ENCODE measurements at regions not wholly inside any gene's neighbourhood (a gene's known extent, or its start where the extent isn't known, plus 50 kb on each side); places are given as distances from the start of the nearest gene placed in this dataset.
"Not testable (repeated sequence)": the region's sequence is repeated elsewhere in the genome, so short reads cannot be mapped to it uniquely, and the experiment has no call there.

- no peak overlapping the region for H3K4me3 ChIP-seq
- peaks cover 0 to 14% (median 13%) of the 10 kb centered on the region in 10 experiments; a peak in 15 of 20 replicates for H3K4me1 ChIP-seq
- no peaks in the 10 kb centered on the region for H4K20me1 ChIP-seq
- no peak for TF ChIP-seq Cebpa-rat (IDR thresholded peaks at IDR 0.05)
- H3K27ac ChIP-seq = no peak overlapping the region
- H3K27me3 ChIP-seq = no peaks in the 10 kb centered on the region
- H3K4me2 ChIP-seq = peak overlapping the region in 7 of 11 experiments; percentile 1 to 67 (median 53); a peak in 9 of 22 replicates
- peaks cover 15 to 25% (median 18%) of the 10 kb centered on the region in 11 experiments for H3K9me3 ChIP-seq (replicated peaks in 1 of 11)
- no peaks in the 10 kb centered on the region for H3K36me3 ChIP-seq
- no peak overlapping the region for H3K9ac ChIP-seq
Measured at GRCh38 chr2:242065426-242065825, 195.9 kb downstream of the RTP5 start.

GRCh38 chr2:242069018-242069417 is 199.5 kb downstream of the RTP5 start:
- Histone ChIP-seq H3K4me2 (no peak overlapping the region), H3K9ac (no peak overlapping the region), H3K4me1 (peaks cover 0 to 31% (median 13%) of the 10 kb centered on the region in 10 experiments; a peak in 15 of 20 replicates), H3K4me3 (no peak overlapping the region), H3K36me3 (no peaks in the 10 kb centered on the region), H3K27ac (no peak overlapping the region), H3K9me3 (replicated peaks in 1 of 11) (no peaks in the 10 kb centered on the region), H3K27me3 (no peaks in the 10 kb centered on the region), H4K20me1 (no peaks in the 10 kb centered on the region)
- no peak for TF ChIP-seq Cebpa-rat (IDR thresholded peaks at IDR 0.05)

GRCh38 chr2:242069938-242070395 is 200.4 kb downstream of the RTP5 start:
- not testable (repeated sequence) for H4K20me1 ChIP-seq; H3K4me2 ChIP-seq; H3K27me3 ChIP-seq; H3K4me3 ChIP-seq; H3K9me3 ChIP-seq (replicated peaks in 1 of 11); H3K9ac ChIP-seq; H3K27ac ChIP-seq; H3K36me3 ChIP-seq
- H3K4me1 ChIP-seq = peaks cover 0 to 31% (median 11%) of the 10 kb centered on the region in 10 experiments; a peak in 15 of 20 replicates

GRCh38 chr2:242070726-242071125 is 201.2 kb downstream of the RTP5 start:
- not testable (repeated sequence) for H3K27ac ChIP-seq; H3K4me3 ChIP-seq; H3K9ac ChIP-seq; H3K36me3 ChIP-seq; H4K20me1 ChIP-seq; H3K9me3 ChIP-seq (replicated peaks in 1 of 11); H3K27me3 ChIP-seq
- Histone ChIP-seq H3K4me2 (0 out of 22 replicates have a peak overlapping the region, but pooled peaks of 1 of the 11 experiments have one; percentile 10), H3K4me1 (peaks cover 0 to 31% (median 11%) of the 10 kb centered on the region in 10 experiments; a peak in 13 of 20 replicates)

GRCh38 chr2:242071377-242071776 is 201.8 kb downstream of the RTP5 start:
- H3K4me1 ChIP-seq = peaks cover 0 to 38% (median 12%) of the 10 kb centered on the region in 10 experiments; a peak in 14 of 20 replicates
- not testable (repeated sequence) for H3K27me3 ChIP-seq; H3K27ac ChIP-seq; H3K4me2 ChIP-seq; H3K9me3 ChIP-seq (replicated peaks in 1 of 11); H3K4me3 ChIP-seq; H3K36me3 ChIP-seq; H4K20me1 ChIP-seq; H3K9ac ChIP-seq

- H3K4me2 ChIP-seq = peak overlapping the region in 1 of 11 experiments; percentile 6; a peak in 1 of 22 replicates
- not testable (repeated sequence) for H4K20me1 ChIP-seq; H3K4me3 ChIP-seq; H3K36me3 ChIP-seq; H3K9ac ChIP-seq; H3K9me3 ChIP-seq (replicated peaks in 1 of 11); H3K27me3 ChIP-seq; H3K27ac ChIP-seq
- peaks cover 0 to 40% (median 12%) of the 10 kb centered on the region in 10 experiments; a peak in 14 of 20 replicates for H3K4me1 ChIP-seq
Measured at GRCh38 chr2:242071936-242072335, 202.4 kb downstream of the RTP5 start.

GRCh38 chr2:242075168-242075567 is 205.6 kb downstream of the RTP5 start:
- Histone ChIP-seq H3K4me1 (peaks cover 0 to 40% (median 12%) of the 10 kb centered on the region in 10 experiments; a peak in 15 of 20 replicates), H3K4me2 (peak overlapping the region in 8 of 11 experiments; percentile 11 to 59 (median 34); a peak in 15 of 22 replicates), H3K27ac (no peak overlapping the region), H3K27me3 (no peaks in the 10 kb centered on the region), H3K4me3 (no peak overlapping the region), H3K9me3 (replicated peaks in 1 of 11) (no peaks in the 10 kb centered on the region), H4K20me1 (no peaks in the 10 kb centered on the region), H3K36me3 (no peaks in the 10 kb centered on the region), H3K9ac (no peak overlapping the region)
- TF ChIP-seq Cebpa-rat (IDR thresholded peaks at IDR 0.05) = no peak

- no peak for TF ChIP-seq Cebpa-rat (IDR thresholded peaks at IDR 0.05)
- Histone ChIP-seq H3K9me3 (replicated peaks in 1 of 11) (no peaks in the 10 kb centered on the region), H3K27me3 (no peaks in the 10 kb centered on the region), H4K20me1 (no peaks in the 10 kb centered on the region), H3K4me1 (peaks cover 0 to 38% (median 12%) of the 10 kb centered on the region in 10 experiments; a peak in 15 of 20 replicates), H3K27ac (no peak overlapping the region), H3K9ac (no peak overlapping the region), H3K4me3 (no peak overlapping the region), H3K4me2 (peak overlapping the region in 7 of 11 experiments; percentile 22 to 59 (median 35); a peak in 11 of 22 replicates), H3K36me3 (no peaks in the 10 kb centered on the region)
Measured at GRCh38 chr2:242075696-242076095, 206.2 kb downstream of the RTP5 start.

GRCh38 chr2:242076184-242076583 is 206.7 kb downstream of the RTP5 start:
- H3K4me2 ChIP-seq = peak overlapping the region in 4 of 11 experiments; percentile 7 to 52 (median 39); a peak in 8 of 22 replicates
- H3K4me3 ChIP-seq; H3K27ac ChIP-seq; H3K9me3 ChIP-seq (replicated peaks in 1 of 11); H3K36me3 ChIP-seq; H3K27me3 ChIP-seq; H4K20me1 ChIP-seq; H3K9ac ChIP-seq: not testable (repeated sequence)
- H3K4me1 ChIP-seq = peaks cover 0 to 36% (median 12%) of the 10 kb centered on the region in 10 experiments; a peak in 15 of 20 replicates

GRCh38 chr2:242078426-242078825 is 208.9 kb downstream of the RTP5 start:
- not testable (repeated sequence) for H3K27me3 ChIP-seq; H3K36me3 ChIP-seq; H4K20me1 ChIP-seq; H3K9me3 ChIP-seq (replicated peaks in 1 of 11); H3K27ac ChIP-seq; H3K9ac ChIP-seq; H3K4me3 ChIP-seq
- peaks cover 0 to 27% (median 12%) of the 10 kb centered on the region in 10 experiments; a peak in 15 of 20 replicates for H3K4me1 ChIP-seq
- peak overlapping the region in 1 of 11 experiments; percentile 46; a peak in 1 of 22 replicates for H3K4me2 ChIP-seq

- not testable (repeated sequence) for H4K20me1 ChIP-seq; H3K27me3 ChIP-seq; H3K9me3 ChIP-seq (replicated peaks in 1 of 11); H3K36me3 ChIP-seq; H3K4me3 ChIP-seq; H3K4me2 ChIP-seq; H3K27ac ChIP-seq; H3K9ac ChIP-seq
- peaks cover 0 to 22% (median 12%) of the 10 kb centered on the region in 10 experiments; a peak in 16 of 20 replicates for H3K4me1 ChIP-seq
Measured at GRCh38 chr2:242079792-242080191, 210.3 kb downstream of the RTP5 start.

- not testable (repeated sequence) for H3K9ac ChIP-seq; H3K27ac ChIP-seq; H3K36me3 ChIP-seq; H3K27me3 ChIP-seq; H4K20me1 ChIP-seq; H3K9me3 ChIP-seq (replicated peaks in 1 of 11); H3K4me2 ChIP-seq; H3K4me3 ChIP-seq
- peaks cover 0 to 15% (median 10%) of the 10 kb centered on the region in 10 experiments; a peak in 17 of 20 replicates for H3K4me1 ChIP-seq
Measured at GRCh38 chr2:242080575-242081214, 211.2 kb downstream of the RTP5 start.

GRCh38 chr2:242084034-242084433 is 214.5 kb downstream of the RTP5 start:
- not testable (repeated sequence) for H3K9me3 ChIP-seq (replicated peaks in 1 of 11); H3K27ac ChIP-seq; H3K36me3 ChIP-seq; H4K20me1 ChIP-seq; H3K4me3 ChIP-seq; H3K9ac ChIP-seq; H3K27me3 ChIP-seq
- Histone ChIP-seq H3K4me1 (peaks cover 20 to 28% (median 25%) of the 10 kb centered on the region in 10 experiments), H3K4me2 (0 out of 22 replicates have a peak overlapping the region, but pooled peaks of 1 of the 11 experiments have one; percentile 46)

Measured in BLaER1 treated with 17β-estradiol and CSF1 and Interleukin-3, amounts not matched to agents 10 nM and 100 nM (cell line).